H9 (cell line): ENCODE measurements at regions not wholly inside any gene's neighbourhood (a gene's known extent, or its start where the extent isn't known, plus 50 kb on each side); places are given as distances from the start of the nearest gene placed in this dataset.

ENCODE experiments used
- DNase-seq: peaks from one replicate; pipeline ENCODE4 v3.0.0-alpha.2; 2017
- H2AFZ ChIP-seq: one replicate; pipeline ENCODE4 v1.6.1; 2013; ENCODE audit warnings: mild to moderate bottlenecking, low read length, control low read depth, moderate library complexity
- H2AK5ac ChIP-seq: 2 replicates; pipeline ENCODE4 v1.6.1; 2013; ENCODE audit warnings: low read length, control low read depth, mixed read lengths; ENCODE audit not compliant: insufficient read length
- H2BK120ac ChIP-seq: one replicate; pipeline ENCODE4 v1.6.1; 2013; ENCODE audit warnings: low read depth, mild to moderate bottlenecking, low read length, control low read depth, inconsistent platforms; ENCODE audit not compliant: poor library complexity, severe bottlenecking
- H2BK12ac ChIP-seq: 2 replicates; pipeline ENCODE4 v1.6.1; 2013; ENCODE audit warnings: low read length, control low read depth, mixed read lengths, low read depth; ENCODE audit not compliant: insufficient read length
- H2BK15ac ChIP-seq: 2 replicates; pipeline ENCODE4 v1.6.1; 2013; ENCODE audit warnings: low read depth, low read length, control low read depth
- H2BK20ac ChIP-seq: one replicate; pipeline ENCODE4 v1.6.1; 2013; ENCODE audit warnings: low read depth, mild to moderate bottlenecking, low read length, control low read depth, inconsistent platforms; ENCODE audit not compliant: poor library complexity, severe bottlenecking
- H2BK5ac ChIP-seq: 2 replicates; pipeline ENCODE4 v1.6.1; 2013; ENCODE audit warnings: low read length, control low read depth, mixed read lengths; ENCODE audit not compliant: insufficient read length
- H3K14ac ChIP-seq: 2 replicates; pipeline ENCODE4 v1.6.1; 2013; ENCODE audit warnings: low read length, control low read depth; ENCODE audit not compliant: insufficient read depth
- H3K18ac ChIP-seq: 2 replicates; pipeline ENCODE4 v1.6.1; 2013; ENCODE audit warnings: low read depth, mild to moderate bottlenecking, mixed read lengths, low read length, control low read depth; ENCODE audit not compliant: insufficient read length
- H3K23ac ChIP-seq: 2 replicates; pipeline ENCODE4 v1.6.1; 2013; ENCODE audit warnings: low read length, control low read depth, mixed read lengths, low read depth; ENCODE audit not compliant: insufficient read length
- H3K23me2 ChIP-seq: 2 replicates; pipeline ENCODE4 v1.6.1; 2013; ENCODE audit warnings: low read depth, mild to moderate bottlenecking, mixed read lengths, low read length, control low read depth; ENCODE audit not compliant: insufficient read length, poor library complexity, severe bottlenecking
- H3K27ac ChIP-seq: 2 replicates; pipeline ENCODE4 v1.5.1; 2013; ENCODE audit warnings: low read length, control low read depth, mixed read lengths, low read depth; ENCODE audit not compliant: insufficient read length
- H3K27me3 ChIP-seq: 2 replicates; pipeline ENCODE4 v1.6.1; 2013; ENCODE audit warnings: low read length, control low read depth, inconsistent platforms; ENCODE audit not compliant: insufficient read depth
- H3K4ac ChIP-seq: 2 replicates; pipeline ENCODE4 v1.6.1; 2013; ENCODE audit warnings: low read depth, mild to moderate bottlenecking, control low read depth, inconsistent platforms, low read length, moderate library complexity
- H3K4me1 ChIP-seq: 2 replicates; pipeline ENCODE4 v1.6.1; 2013; ENCODE audit warnings: low read length, control low read depth, inconsistent platforms; ENCODE audit not compliant: insufficient read depth
- H3K4me2 ChIP-seq: 2 replicates; pipeline ENCODE4 v1.6.1; 2013; ENCODE audit warnings: low read length, control low read depth, mixed read lengths; ENCODE audit not compliant: insufficient read length, insufficient read depth
- H3K56ac ChIP-seq: 2 replicates; pipeline ENCODE4 v1.6.1; 2013; ENCODE audit warnings: low read depth, mild to moderate bottlenecking, mixed read lengths, low read length, control low read depth; ENCODE audit not compliant: insufficient read length
- H3K79me1 ChIP-seq: 2 replicates; pipeline ENCODE4 v1.6.1; 2013; ENCODE audit warnings: low read depth, mild to moderate bottlenecking, moderate library complexity, low read length, control low read depth, inconsistent platforms; ENCODE audit not compliant: insufficient read depth, poor library complexity, severe bottlenecking
- H3K79me2 ChIP-seq: 2 replicates; pipeline ENCODE4 v1.6.1; 2013; ENCODE audit warnings: low read length, control low read depth, inconsistent platforms; ENCODE audit not compliant: insufficient read depth
- H3K9ac ChIP-seq: 2 replicates; pipeline ENCODE4 v1.6.1; 2013; ENCODE audit warnings: low read length, control low read depth, mixed read lengths; ENCODE audit not compliant: insufficient read length; ENCODE audit errors: extremely low read depth
- H3K9me3 ChIP-seq: one replicate; pipeline ENCODE4 v1.6.1; 2013; ENCODE audit warnings: low read depth, low read length, inconsistent platforms; ENCODE audit not compliant: control insufficient read depth
- H3T11ph ChIP-seq: one replicate; pipeline ENCODE4 v1.6.1; 2013; ENCODE audit warnings: mild to moderate bottlenecking, low read length, control low read depth, inconsistent platforms
- H4K20me1 ChIP-seq: one replicate; pipeline ENCODE4 v1.6.1; 2013; ENCODE audit not compliant: control insufficient read depth, insufficient read length, insufficient read depth
- H4K5ac ChIP-seq: 2 replicates; pipeline ENCODE4 v1.6.1; 2013; ENCODE audit warnings: low read depth, mild to moderate bottlenecking, mixed read lengths, low read length, control low read depth; ENCODE audit not compliant: insufficient read length
- H4K8ac ChIP-seq: replicated peaks from 2 replicates; pipeline ENCODE4 v1.6.1; 2013; ENCODE audit warnings: low read length, control low read depth, mixed read lengths, low read depth; ENCODE audit not compliant: insufficient read length
- H4K91ac ChIP-seq: 2 replicates; pipeline ENCODE4 v1.6.1; 2013; ENCODE audit warnings: low read depth, mild to moderate bottlenecking, moderate library complexity, mixed read lengths, low read length, control low read depth; ENCODE audit not compliant: insufficient read length
- H3K27ac Mint-ChIP-seq, 3 experiments: 2 replicates in 2 of 3; 3 replicates in 1 of 3; pipeline ENCODE4 v1.8.0; 2020 to 2021; ENCODE audit warnings: mixed read lengths in 3 of 3, mild to moderate bottlenecking in 1 of 3, moderate library complexity in 1 of 3
- H3K27me3 Mint-ChIP-seq: 2 replicates; pipeline ENCODE4 v1.8.0; 2021; ENCODE audit warnings: low read depth, mild to moderate bottlenecking, moderate library complexity, mixed read lengths
- H3K36me3 Mint-ChIP-seq, 3 experiments: 2 replicates in 2 of 3; 3 replicates in 1 of 3; pipeline ENCODE4 v1.8.0; 2020 to 2021; ENCODE audit warnings: low read depth in 3 of 3, mixed read lengths in 3 of 3; ENCODE audit not compliant: insufficient read depth in 1 of 3
- H3K4me1 Mint-ChIP-seq, 2 experiments: 2 replicates each; pipeline ENCODE4 v1.8.0; 2020; ENCODE audit warnings: mixed read lengths in 2 of 2
- H3K4me3 Mint-ChIP-seq, 2 experiments: 2 replicates in 1 of 2; 3 replicates in 1 of 2; pipeline ENCODE4 v1.8.0; 2020 to 2021; ENCODE audit warnings: mild to moderate bottlenecking in 2 of 2, mixed read lengths in 2 of 2, moderate library complexity in 1 of 2
- H3K9me3 Mint-ChIP-seq, 2 experiments: 2 replicates in 1 of 2; 3 replicates in 1 of 2; pipeline ENCODE4 v1.8.0; 2020; ENCODE audit warnings: mild to moderate bottlenecking in 2 of 2, mixed read lengths in 2 of 2, moderate library complexity in 1 of 2
- WGBS: extraction: QIAGEN DNeasy Blood & Tissue Kit; methylation state at CpG from one replicate; pipeline ENCODE4 v1.1.7; 2013; ENCODE audit warnings: missing lambda C conversion rate, low lambda C conversion rate, mixed read lengths; ENCODE audit not compliant: insufficient read length; ENCODE audit errors: extremely low coverage; 5-methylcytosine and 5-hydroxymethylcytosine counted together
- TF ChIP-seq, protein P1 (sequence below): fragments of 200-600 bp; sonication (generic); conservative IDR thresholded peaks from 3 replicates; pipeline ENCODE4 v1.8.0; 2021; ENCODE audit warnings: antibody characterized with exemption, mild to moderate bottlenecking

- no peak overlapping the region for H4K91ac ChIP-seq
- H3T11ph ChIP-seq = no peak overlapping the region
- H3K9ac ChIP-seq = no peak overlapping the region
- H2BK12ac ChIP-seq = no peak overlapping the region
- H3K14ac ChIP-seq = no peak overlapping the region
- H3K23ac ChIP-seq = no peak overlapping the region
- H2BK5ac ChIP-seq = no peak overlapping the region
- no peak overlapping the region for H2AFZ ChIP-seq
- no peak overlapping the region for H3K56ac ChIP-seq
- H3K18ac ChIP-seq = no peak overlapping the region
- no peaks in the 10 kb centered on the region for H4K20me1 ChIP-seq
- DNase-seq = no peak
- no peaks in the 10 kb centered on the region for H3K27me3 ChIP-seq
- H2AK5ac ChIP-seq = no peak overlapping the region
- H3K4ac ChIP-seq = no peak overlapping the region
- H3K79me1 ChIP-seq = no peaks in the 10 kb centered on the region
- H3K4me2 ChIP-seq = no peak overlapping the region
- no peaks in the 10 kb centered on the region for H3K23me2 ChIP-seq
- Mint-ChIP-seq H3K36me3 (no peaks in the 10 kb centered on the region), H3K27me3 (no peaks in the 10 kb centered on the region), H3K9me3 (no peaks in the 10 kb centered on the region), H3K27ac (peak overlapping the region in 2 of 3 experiments; percentile 6 to 10; a peak in 4 of 7 replicates), H3K4me1 (peaks cover 44 to 46% of the 10 kb centered on the region in 2 experiments), H3K4me3 (no peak overlapping the region)
- no peak overlapping the region for H4K5ac ChIP-seq
- WGBS = no CpG with 5 or more reads among the region's 1 CpG
- H3K9me3 ChIP-seq = no peaks in the 10 kb centered on the region
- no peak overlapping the region for H2BK15ac ChIP-seq
- H3K4me1 ChIP-seq = no peaks in the 10 kb centered on the region; the same call in 1 of the 2 replicates
- H2BK20ac ChIP-seq = no peak overlapping the region
- TF ChIP-seq, protein P1, sequence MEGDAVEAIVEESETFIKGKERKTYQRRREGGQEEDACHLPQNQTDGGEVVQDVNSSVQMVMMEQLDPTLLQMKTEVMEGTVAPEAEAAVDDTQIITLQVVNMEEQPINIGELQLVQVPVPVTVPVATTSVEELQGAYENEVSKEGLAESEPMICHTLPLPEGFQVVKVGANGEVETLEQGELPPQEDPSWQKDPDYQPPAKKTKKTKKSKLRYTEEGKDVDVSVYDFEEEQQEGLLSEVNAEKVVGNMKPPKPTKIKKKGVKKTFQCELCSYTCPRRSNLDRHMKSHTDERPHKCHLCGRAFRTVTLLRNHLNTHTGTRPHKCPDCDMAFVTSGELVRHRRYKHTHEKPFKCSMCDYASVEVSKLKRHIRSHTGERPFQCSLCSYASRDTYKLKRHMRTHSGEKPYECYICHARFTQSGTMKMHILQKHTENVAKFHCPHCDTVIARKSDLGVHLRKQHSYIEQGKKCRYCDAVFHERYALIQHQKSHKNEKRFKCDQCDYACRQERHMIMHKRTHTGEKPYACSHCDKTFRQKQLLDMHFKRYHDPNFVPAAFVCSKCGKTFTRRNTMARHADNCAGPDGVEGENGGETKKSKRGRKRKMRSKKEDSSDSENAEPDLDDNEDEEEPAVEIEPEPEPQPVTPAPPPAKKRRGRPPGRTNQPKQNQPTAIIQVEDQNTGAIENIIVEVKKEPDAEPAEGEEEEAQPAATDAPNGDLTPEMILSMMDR = no peak
- no peaks in the 10 kb centered on the region for H3K79me2 ChIP-seq
- H4K8ac ChIP-seq = no peak overlapping the region
- H2BK120ac ChIP-seq = no peak overlapping the region
- no peak overlapping the region for H3K27ac ChIP-seq
Measured at GRCh38 chr4:123598331-123598730, 201.7 kb downstream of the SPRY1 start.
